GM23248 (cell line): ENCODE measurements at regions not wholly inside any gene's neighbourhood (a gene's known extent, or its start where the extent isn't known, plus 50 kb on each side); places are given as distances from the start of the nearest gene placed in this dataset.
A peak's percentile ranks its signal among the peaks of the same experiment; 100 is the strongest.

Experiments used
- DNase-seq: peaks from one replicate; pipeline ENCODE4 v3.0.0-alpha.2; 2015
- H2AFZ ChIP-seq: fragments of 200-600 bp; sonication (generic); 2 replicates; pipeline ENCODE4 v1.6.1; 2016; ENCODE audit warnings: antibody characterized with exemption
- H3F3A ChIP-seq: fragments of 200-600 bp; sonication (generic); 2 replicates; pipeline ENCODE4 v1.6.1; 2016; ENCODE audit warnings: mild to moderate bottlenecking, antibody characterized with exemption, mixed run types; ENCODE audit not compliant: insufficient read depth
- H3K27ac ChIP-seq: fragments of 200-600 bp; sonication (generic); 2 replicates; pipeline ENCODE4 v1.5.1; 2016; ENCODE audit warnings: mild to moderate bottlenecking
- H3K27me3 ChIP-seq: fragments of 200-600 bp; sonication (generic); replicated peaks from 2 replicates; pipeline ENCODE4 v1.6.1; 2016; ENCODE audit warnings: mild to moderate bottlenecking; ENCODE audit not compliant: insufficient read depth
- H3K36me3 ChIP-seq: fragments of 200-600 bp; sonication (generic); 2 replicates; pipeline ENCODE4 v1.6.1; 2016; ENCODE audit warnings: low read depth, mild to moderate bottlenecking
- H3K4me1 ChIP-seq: fragments of 200-600 bp; sonication (generic); 2 replicates; pipeline ENCODE4 v1.6.1; 2016; ENCODE audit warnings: mild to moderate bottlenecking; ENCODE audit not compliant: insufficient read depth
- H3K4me2 ChIP-seq: fragments of 200-600 bp; sonication (generic); one replicate; pipeline ENCODE4 v1.6.1; 2016; ENCODE audit warnings: mild to moderate bottlenecking; ENCODE audit not compliant: unreplicated experiment
- H3K4me3 ChIP-seq: fragments of 200-600 bp; sonication (generic); 2 replicates; pipeline ENCODE4 v1.5.1; 2016; ENCODE audit warnings: mild to moderate bottlenecking
- H3K79me2 ChIP-seq: fragments of 200-600 bp; sonication (generic); 2 replicates; pipeline ENCODE4 v1.6.1; 2016; ENCODE audit warnings: mild to moderate bottlenecking; ENCODE audit not compliant: insufficient read depth
- H3K9ac ChIP-seq: fragments of 200-600 bp; sonication (generic); 2 replicates; pipeline ENCODE4 v1.6.1; 2016; ENCODE audit warnings: mild to moderate bottlenecking
- H3K9me2 ChIP-seq: fragments of 200-600 bp; sonication (generic); 2 replicates; pipeline ENCODE4 v1.6.1; 2016; ENCODE audit warnings: mixed run types, mild to moderate bottlenecking, moderate library complexity; ENCODE audit not compliant: insufficient read depth
- H3K9me3 ChIP-seq: fragments of 200-600 bp; sonication (generic); one replicate; pipeline ENCODE4 v1.6.1; 2017; ENCODE audit warnings: low read depth
- H4K20me1 ChIP-seq: fragments of 200-600 bp; sonication (generic); 2 replicates; pipeline ENCODE4 v1.6.0; 2016; ENCODE audit not compliant: insufficient read depth
- EZH2 ChIP-seq: fragments of 200-600 bp; sonication (generic); IDR thresholded peaks from 2 replicates; pipeline ENCODE4 v1.6.1; 2018; ENCODE audit warnings: antibody characterized with exemption, mild to moderate bottlenecking; ENCODE audit not compliant: insufficient read depth, poor library complexity, severe bottlenecking
- EZH2phosphoT487 ChIP-seq: fragments of 200-600 bp; sonication (generic); IDR thresholded peaks from 2 replicates; pipeline ENCODE4 v1.6.1; 2018; ENCODE audit warnings: antibody characterized with exemption, moderate library complexity, mild to moderate bottlenecking, low read depth; ENCODE audit not compliant: insufficient read depth
- WGBS, 2 experiments: methylation state at CpG; one replicate each; pipeline ENCODE4 v1.1.6; 2015 to 2017; ENCODE audit warnings: low lambda C conversion rate in 2 of 2, low coverage in 1 of 2; ENCODE audit errors: missing lambda C conversion rate in 2 of 2; 5-methylcytosine and 5-hydroxymethylcytosine counted together
- in situ Hi-C: fragments of 300-500 bp; cut with MboI; formaldehyde crosslinking; loops from 2 replicates; pipeline ENCODE4 v1.15.0; 2020

DNA sequence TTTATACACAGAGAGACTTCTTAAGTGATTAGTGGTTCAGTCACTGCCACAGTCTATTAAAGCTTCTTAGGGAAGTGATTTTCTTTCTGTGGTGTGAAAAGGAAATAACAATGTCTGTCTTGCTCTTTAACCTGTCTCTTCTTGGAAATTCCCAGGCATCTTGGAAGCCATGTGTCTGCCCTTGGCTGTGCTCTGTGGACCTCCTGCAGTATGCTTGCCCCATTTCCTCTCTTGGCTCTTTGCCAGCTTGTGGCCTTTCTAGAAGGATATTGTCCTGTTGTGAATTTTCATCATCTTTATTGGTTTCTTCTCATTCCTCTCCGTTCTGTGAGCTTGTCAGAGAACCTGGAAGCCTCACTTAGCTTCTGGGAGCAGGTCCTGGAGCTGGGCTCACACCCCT is 338.4 kb upstream of the C2CD4B start:
- Histone ChIP-seq H3K9ac (no peak overlapping the region), H3F3A (peaks cover 27% of the 10 kb centered on the region), H3K9me2 (no peaks in the 10 kb centered on the region), H4K20me1 (no peaks in the 10 kb centered on the region), H3K79me2 (peaks cover 66% of the 10 kb centered on the region), H3K27me3 (no peaks in the 10 kb centered on the region), H3K36me3 (no peaks in the 10 kb centered on the region), H3K9me3 (no peaks in the 10 kb centered on the region), H2AFZ (no peak overlapping the region), H3K4me2 (no peak overlapping the region), H3K4me3 (no peak overlapping the region), H3K27ac (no peak overlapping the region), H3K4me1 (peaks cover 36% of the 10 kb centered on the region)
- peak; percentile 30 for DNase-seq
- 45 to 74% methylated on average over 1 of the region's 1 CpG for WGBS, 2 experiments
- no peak for TF ChIP-seq EZH2phosphoT487
- no peak for TF ChIP-seq EZH2
- in situ Hi-C loops = no loop called here

DNA sequence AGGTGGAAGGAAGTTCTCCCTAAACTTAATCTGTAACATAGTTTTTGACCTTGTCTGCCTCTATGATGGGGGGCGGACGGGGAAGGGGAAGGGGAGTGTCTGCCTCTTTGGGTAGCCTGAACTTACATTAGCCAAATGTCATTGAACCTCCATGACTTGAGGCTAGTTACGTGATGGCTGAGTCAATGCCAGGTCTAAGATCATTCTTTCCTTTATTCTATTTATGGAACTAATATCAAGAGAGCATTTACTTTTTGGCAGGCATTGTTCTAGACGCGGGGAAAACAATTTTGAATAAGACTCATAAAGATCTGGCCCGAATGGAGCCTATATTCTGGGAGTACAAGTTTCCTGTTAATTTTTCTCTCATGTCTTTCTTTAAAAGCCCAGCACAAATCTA is 340.7 kb upstream of the C2CD4B start:
- no peaks in the 10 kb centered on the region for H4K20me1 ChIP-seq
- H3K9ac ChIP-seq = peak overlapping the region; percentile 49
- peak overlapping the region; percentile 83 for H3K4me2 ChIP-seq
- peaks cover 36% of the 10 kb centered on the region for H3K4me1 ChIP-seq
- peaks cover 66% of the 10 kb centered on the region for H3K79me2 ChIP-seq
- in situ Hi-C loops = no loop called here
- no peaks in the 10 kb centered on the region for H3K36me3 ChIP-seq
- no peaks in the 10 kb centered on the region for H3K27me3 ChIP-seq
- peak overlapping the region; percentile 46 for H3K4me3 ChIP-seq
- peaks cover 21% of the 10 kb centered on the region for H3F3A ChIP-seq
- peak overlapping the region; percentile 83 for H3K27ac ChIP-seq
- no peaks in the 10 kb centered on the region for H3K9me3 ChIP-seq
- H2AFZ ChIP-seq = peak overlapping the region; percentile 55
- TF ChIP-seq EZH2phosphoT487 = no peak
- no peak for TF ChIP-seq EZH2
- DNase-seq = peak; percentile 63
- WGBS, 2 experiments = 30 to 37% methylated on average over 6 of the region's 6 CpGs
- no peaks in the 10 kb centered on the region for H3K9me2 ChIP-seq

DNA sequence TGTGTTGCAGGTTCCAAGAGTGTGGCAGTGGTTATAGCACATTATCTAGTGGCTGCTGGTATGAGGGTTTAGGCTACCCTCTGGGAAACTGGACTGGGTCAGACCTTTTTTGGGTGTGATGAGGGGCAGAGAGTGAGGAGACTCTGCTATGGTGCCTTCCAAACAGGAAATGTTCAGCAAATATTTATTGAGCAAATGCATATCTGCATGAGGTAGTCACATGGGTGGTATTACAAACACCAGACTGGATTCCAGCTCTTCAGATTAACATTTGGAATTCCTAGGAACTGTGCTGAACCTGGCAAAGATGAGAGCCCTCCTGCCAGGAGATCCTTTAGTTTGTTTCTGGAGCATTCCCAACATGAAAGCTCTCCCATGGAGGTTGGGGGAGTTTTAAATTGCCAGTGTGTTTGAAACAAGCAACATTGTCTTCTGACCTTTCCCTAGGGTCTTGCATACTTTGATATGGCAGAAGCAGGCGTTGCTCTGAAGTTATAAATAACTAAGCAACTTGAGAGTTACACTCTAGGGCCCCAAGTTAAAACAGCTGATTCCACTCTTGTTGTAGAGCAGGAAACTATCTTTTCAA is 341.2 kb upstream of the C2CD4B start:
- H3K9me3 ChIP-seq = no peaks in the 10 kb centered on the region
- no peaks in the 10 kb centered on the region for H3K9me2 ChIP-seq
- peaks cover 21% of the 10 kb centered on the region for H3F3A ChIP-seq
- peak overlapping the region; percentile 83 for H3K27ac ChIP-seq
- H3K27me3 ChIP-seq = no peaks in the 10 kb centered on the region
- in situ Hi-C loops = no loop called here
- H3K36me3 ChIP-seq = no peaks in the 10 kb centered on the region
- peak overlapping the region; percentile 83 for H3K4me2 ChIP-seq
- TF ChIP-seq EZH2 (no peak), EZH2phosphoT487 (no peak)
- peaks cover 36% of the 10 kb centered on the region for H3K4me1 ChIP-seq
- peak overlapping the region; percentile 55 for H2AFZ ChIP-seq
- H4K20me1 ChIP-seq = no peaks in the 10 kb centered on the region
- H3K9ac ChIP-seq = peak overlapping the region; percentile 49
- H3K4me3 ChIP-seq = peak overlapping the region; percentile 46
- WGBS, 2 experiments = 4 to 5% methylated on average over 1 of the region's 1 CpG
- peak; percentile 76 for DNase-seq
- peaks cover 66% of the 10 kb centered on the region for H3K79me2 ChIP-seq

DNA sequence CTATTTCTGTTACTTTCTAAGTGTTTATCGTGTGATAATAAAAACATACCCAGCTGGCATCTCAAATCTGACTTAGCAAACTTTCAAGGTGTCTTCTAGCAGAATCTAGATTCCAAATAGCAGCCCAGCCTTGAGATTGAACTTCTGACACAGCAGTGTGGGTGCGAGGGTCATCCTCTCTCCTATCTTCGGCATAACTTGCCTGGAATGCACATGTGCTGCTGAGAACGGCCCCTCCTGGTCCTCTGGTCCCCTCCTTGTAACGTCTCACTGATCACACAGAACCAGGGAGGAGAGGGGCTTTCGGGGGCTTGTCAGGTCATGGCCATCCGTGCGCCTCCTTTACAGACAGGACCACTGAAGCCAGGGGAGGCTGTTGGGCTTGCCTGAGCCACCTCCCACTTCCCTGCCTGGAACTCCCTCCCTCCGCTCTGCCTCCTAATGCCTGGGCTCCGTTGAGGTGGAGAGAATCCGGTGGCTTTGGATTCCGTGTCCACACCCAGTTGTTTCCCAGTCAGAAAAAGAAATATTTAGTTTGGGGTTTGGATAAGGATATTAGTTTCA is 344.4 kb upstream of the C2CD4B start:
- no peaks in the 10 kb centered on the region for H3K9me3 ChIP-seq
- TF ChIP-seq EZH2phosphoT487 (no peak), EZH2 (no peak)
- H2AFZ ChIP-seq = no peak overlapping the region
- no peak for DNase-seq
- H3K9ac ChIP-seq = no peak overlapping the region
- no peak overlapping the region for H3K4me3 ChIP-seq
- peaks cover 21% of the 10 kb centered on the region for H3F3A ChIP-seq
- no peaks in the 10 kb centered on the region for H3K9me2 ChIP-seq
- H3K4me1 ChIP-seq = peaks cover 28% of the 10 kb centered on the region
- H3K4me2 ChIP-seq = no peak overlapping the region
- H3K36me3 ChIP-seq = no peaks in the 10 kb centered on the region
- no peak overlapping the region for H3K27ac ChIP-seq
- H4K20me1 ChIP-seq = no peaks in the 10 kb centered on the region
- WGBS, 2 experiments = 95 to 96% methylated on average over 12 of the region's 12 CpGs
- no peaks in the 10 kb centered on the region for H3K27me3 ChIP-seq
- peaks cover 71% of the 10 kb centered on the region for H3K79me2 ChIP-seq
- in situ Hi-C loops = no loop called here

DNA sequence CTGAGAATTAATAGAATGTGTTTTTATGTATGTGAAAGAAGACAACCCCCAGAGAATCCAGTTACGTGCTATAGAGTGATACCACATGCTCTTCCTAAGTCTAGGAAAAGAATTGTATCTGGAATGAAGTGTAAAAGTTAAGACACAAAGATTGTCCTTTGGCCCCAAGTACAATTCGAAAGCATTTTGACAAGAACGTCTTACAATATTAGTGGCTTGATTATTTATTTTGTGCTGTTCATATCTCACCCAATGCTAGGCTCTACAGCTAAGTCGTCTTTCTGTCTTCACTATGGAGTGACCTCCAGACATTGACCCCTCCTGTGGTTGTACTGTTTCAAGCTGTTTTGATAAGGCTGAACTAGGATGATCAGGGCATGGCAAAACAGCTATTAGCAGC is 345.7 kb upstream of the C2CD4B start:
- WGBS, 2 experiments = 89 to 91% methylated on average over 4 of the region's 4 CpGs

More for the DNA sequence above, 345.7 kb upstream of the C2CD4B start:
- Histone ChIP-seq H3K9me3 (no peaks in the 10 kb centered on the region), H3F3A (peaks cover 21% of the 10 kb centered on the region), H3K27ac (no peak overlapping the region), H2AFZ (no peak overlapping the region), H3K9ac (no peak overlapping the region), H4K20me1 (no peaks in the 10 kb centered on the region), H3K4me3 (no peak overlapping the region), H3K9me2 (no peaks in the 10 kb centered on the region), H3K4me2 (no peak overlapping the region), H3K79me2 (peaks cover 71% of the 10 kb centered on the region), H3K36me3 (no peaks in the 10 kb centered on the region), H3K4me1 (peaks cover 21% of the 10 kb centered on the region), H3K27me3 (no peaks in the 10 kb centered on the region)
- DNase-seq = no peak
- in situ Hi-C loops = no loop called here
- TF ChIP-seq EZH2phosphoT487 (no peak), EZH2 (no peak)
